ENCODE measurements at regions not wholly inside any gene's neighbourhood (a gene's known extent, or its start where the extent isn't known, plus 50 kb on each side); places are given as distances from the start of the nearest gene placed in this dataset.
A peak's percentile ranks its signal among the peaks of the same experiment; 100 is the strongest.

GRCh38 chr3:70749122-70749521 is 436.7 kb upstream of the MDFIC2 start:
- no peak for ATAC-seq
- no peak for DNase-seq

GRCh38 chr3:70748593-70748992 is 436.2 kb upstream of the MDFIC2 start:
- ATAC-seq: no peak
- no peak for DNase-seq
- intact Hi-C loops (cut with micrococcal nuclease): no loop called here

More at GRCh38 chr3:70749122-70749521, 436.7 kb upstream of the MDFIC2 start:
- intact Hi-C loops (cut with micrococcal nuclease): no loop called here

DNA sequence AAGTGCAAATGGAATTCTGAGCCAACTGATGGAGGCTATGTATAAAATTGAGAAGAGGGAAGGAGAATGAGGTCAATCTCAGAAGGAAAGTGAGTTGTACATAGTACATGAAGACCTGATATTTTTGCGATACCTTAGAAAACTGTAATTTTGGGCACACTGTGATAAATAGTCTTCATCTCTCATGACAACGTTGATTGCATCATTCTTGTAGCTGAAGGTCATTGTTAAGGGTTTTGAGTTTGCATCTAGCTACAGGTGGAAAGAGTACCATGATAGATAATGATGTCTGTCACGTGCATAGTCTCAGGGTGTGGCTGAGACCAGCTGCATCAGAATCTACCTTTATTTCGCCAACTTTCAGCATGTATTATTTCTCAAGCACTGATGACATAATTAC is 435.4 kb upstream of the MDFIC2 start:
- intact Hi-C loops (cut with micrococcal nuclease): no loop called here
- DNase-seq: no peak
- ATAC-seq: no peak

DNA sequence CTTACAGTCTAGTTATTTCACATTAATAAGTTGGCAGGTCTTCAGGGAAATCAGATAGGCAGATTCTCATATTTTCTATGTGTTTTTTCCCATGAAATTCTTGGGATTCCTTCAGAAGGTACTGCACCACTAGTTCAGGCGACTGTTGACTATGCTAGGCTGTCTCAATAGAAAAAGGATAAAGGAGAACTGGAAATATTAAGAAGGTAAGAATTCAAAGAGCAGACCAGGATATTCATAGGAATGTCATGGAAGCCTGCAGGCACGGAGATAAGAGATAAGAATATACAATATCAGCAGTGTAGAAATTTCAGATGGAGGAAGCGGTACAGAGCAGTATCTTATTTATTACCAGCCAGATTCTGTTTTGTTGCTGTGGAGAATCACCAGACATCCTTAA is 432.1 kb upstream of the MDFIC2 start:
- ATAC-seq: no peak
- intact Hi-C loops (cut with micrococcal nuclease): no loop called here

DNA sequence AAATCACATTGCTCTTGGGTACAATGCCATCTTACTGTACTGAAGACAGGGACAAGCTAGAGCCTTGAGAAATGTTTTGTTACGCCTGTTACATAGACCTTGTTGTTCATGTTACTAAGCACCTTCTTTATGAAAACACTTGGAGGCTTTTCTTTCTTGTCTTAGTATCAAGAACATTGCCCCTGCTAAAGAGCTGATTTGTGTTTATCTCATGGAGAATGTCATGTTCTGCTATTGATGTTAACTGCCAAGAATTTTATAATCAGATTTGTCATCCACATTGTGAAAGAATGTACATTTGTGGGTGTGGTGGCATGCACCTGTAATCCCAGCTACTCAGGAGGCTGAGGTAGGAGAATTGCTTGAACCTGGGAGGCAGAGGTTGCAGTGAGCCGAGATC is 431.3 kb upstream of the MDFIC2 start:
- DNase-seq (no peak), ATAC-seq (no peak)
- intact Hi-C loops (cut with micrococcal nuclease): no loop called here

More for the DNA sequence above, 432.1 kb upstream of the MDFIC2 start:
- no peak for DNase-seq

GRCh38 chr3:70742081-70742480 is 429.6 kb upstream of the MDFIC2 start:
- DNase-seq (no peak), ATAC-seq (no peak)
- intact Hi-C loops (cut with micrococcal nuclease): no loop called here

- DNase-seq (no peak), ATAC-seq (no peak)
- intact Hi-C loops (cut with micrococcal nuclease): no loop called here
These were observed 428.4 kb upstream of the MDFIC2 start for GRCh38 chr3:70740872-70741271.

DNA sequence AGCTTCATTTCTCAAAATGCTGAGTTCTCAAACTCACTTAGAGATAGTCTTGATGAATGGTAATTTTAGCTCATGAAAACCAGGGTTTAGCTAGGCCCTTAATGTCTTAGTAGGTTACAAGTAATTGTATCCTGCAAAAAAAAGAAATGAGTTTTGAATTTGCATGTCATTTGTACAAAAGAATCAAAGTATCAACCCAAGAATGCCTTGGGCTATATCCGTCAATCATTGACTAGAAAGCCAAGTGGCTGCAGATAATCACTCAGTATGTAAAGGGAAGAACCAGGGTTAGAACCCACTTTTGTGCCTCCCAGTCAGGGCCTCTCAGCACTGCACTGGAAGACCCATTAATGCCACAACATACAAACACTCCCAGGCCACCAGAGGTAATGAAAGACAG is 427.6 kb upstream of the MDFIC2 start:
- intact Hi-C loops (cut with micrococcal nuclease): no loop called here
- no peak for DNase-seq
- ATAC-seq: no peak

DNA sequence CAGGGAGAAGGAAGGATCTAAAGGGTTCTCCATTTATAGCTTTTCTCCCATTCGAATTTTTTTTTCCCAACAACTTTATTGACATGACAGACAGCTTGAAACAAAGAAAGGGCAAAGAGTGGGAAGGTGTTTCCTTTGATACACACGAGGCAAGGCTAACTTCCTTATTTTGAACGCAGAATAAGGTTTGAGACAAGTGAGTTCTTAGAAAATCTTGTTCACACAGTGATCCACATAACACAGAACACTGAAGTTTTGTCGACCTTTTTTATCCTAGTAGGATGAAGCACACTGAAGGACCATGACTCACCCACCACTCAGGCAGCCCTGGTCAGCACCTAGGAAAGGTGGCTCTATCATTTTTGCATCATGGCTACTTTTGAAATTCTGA is 425.8 kb upstream of the MDFIC2 start:
- intact Hi-C loops (cut with micrococcal nuclease): no loop called here
- ATAC-seq (no peak), DNase-seq (no peak)

- DNase-seq: no peak
These were observed 425.3 kb upstream of the MDFIC2 start for GRCh38 chr3:70737666-70738290.

DNA sequence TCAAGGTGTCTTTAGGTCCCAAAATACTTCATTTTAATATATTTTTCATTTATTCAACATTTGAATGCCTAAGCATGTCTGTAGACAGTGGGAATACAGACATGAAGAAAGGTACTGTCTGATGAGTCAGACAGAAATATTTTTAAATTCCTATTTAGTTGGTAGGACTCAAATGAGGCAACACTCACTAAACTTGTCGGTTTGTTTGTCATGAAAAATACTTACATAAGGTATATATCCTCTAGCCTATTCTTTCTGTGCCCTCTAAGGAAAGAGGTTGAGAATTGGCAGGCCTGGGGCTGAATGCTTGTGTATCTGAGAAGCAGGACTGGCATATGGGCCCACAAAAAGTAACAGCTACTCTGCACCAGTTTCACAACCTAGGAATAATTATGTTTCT is 423.6 kb upstream of the MDFIC2 start:
- ATAC-seq (no peak), DNase-seq (no peak)
- intact Hi-C loops (cut with micrococcal nuclease): no loop called here

More at GRCh38 chr3:70737666-70738290, 425.3 kb upstream of the MDFIC2 start:
- ATAC-seq: no peak
- intact Hi-C loops (cut with micrococcal nuclease): no loop called here

DNA sequence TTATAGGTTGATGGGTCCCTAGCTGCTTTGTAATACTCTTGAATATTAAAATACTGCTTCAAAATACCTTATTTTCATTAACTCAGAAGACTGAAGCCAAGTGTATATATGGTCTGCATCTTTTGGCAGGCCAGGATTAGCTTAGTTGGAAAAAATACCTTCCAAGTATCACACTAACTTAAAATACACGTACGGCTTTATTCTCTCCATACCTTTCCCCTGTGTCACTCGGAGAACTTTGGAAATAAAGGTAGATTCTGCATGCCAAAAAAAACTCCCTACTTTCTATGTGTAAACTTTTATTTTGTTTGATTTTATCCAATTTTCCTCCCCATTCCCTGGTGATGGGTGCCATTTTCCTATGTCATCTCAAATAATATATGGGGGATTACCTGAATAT is 422.3 kb upstream of the MDFIC2 start:
- DNase-seq (no peak), ATAC-seq (no peak)
- intact Hi-C loops (cut with micrococcal nuclease): no loop called here

DNA sequence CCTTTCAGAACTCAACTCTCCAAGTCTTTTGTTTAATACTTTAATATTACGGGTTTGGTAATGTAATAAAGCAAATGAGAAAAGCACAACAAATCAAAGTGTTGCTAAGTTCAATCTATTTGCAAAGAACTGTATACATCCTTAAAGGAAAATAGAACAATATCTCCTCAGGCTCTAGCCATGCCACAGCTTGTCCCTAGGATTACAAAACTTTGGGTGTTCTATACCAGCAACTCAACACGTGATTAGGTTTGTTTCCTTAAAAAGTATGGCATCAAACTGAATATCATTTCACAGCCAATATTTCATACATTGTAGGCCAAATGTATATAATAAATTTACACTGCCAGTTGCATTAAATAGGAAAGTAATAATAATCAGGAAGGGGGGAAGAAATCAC is 418.6 kb upstream of the MDFIC2 start:
- intact Hi-C loops (cut with micrococcal nuclease): no loop called here
- ATAC-seq (no peak), DNase-seq (no peak)

DNA sequence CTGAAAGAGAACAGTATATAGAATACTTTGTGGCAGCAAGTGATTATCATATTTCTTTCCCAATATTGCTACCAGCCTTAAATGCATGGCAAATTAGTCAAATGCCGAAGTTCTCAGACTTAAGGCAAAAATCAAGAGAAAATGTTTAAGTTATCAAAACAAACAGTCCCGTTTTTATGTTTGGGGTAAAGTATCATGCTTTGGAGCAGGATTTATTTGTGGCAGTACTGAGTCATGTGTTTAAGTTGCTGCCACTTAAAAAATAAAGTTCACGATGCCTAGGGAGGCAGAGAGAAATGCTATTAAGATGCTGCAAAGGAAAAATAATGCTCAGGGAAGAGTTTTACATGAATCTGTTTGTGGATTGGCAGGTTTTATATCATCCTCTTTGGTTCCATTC is 417.4 kb upstream of the MDFIC2 start:
- ATAC-seq (no peak), DNase-seq (no peak)
- intact Hi-C loops (cut with micrococcal nuclease): no loop called here

DNA sequence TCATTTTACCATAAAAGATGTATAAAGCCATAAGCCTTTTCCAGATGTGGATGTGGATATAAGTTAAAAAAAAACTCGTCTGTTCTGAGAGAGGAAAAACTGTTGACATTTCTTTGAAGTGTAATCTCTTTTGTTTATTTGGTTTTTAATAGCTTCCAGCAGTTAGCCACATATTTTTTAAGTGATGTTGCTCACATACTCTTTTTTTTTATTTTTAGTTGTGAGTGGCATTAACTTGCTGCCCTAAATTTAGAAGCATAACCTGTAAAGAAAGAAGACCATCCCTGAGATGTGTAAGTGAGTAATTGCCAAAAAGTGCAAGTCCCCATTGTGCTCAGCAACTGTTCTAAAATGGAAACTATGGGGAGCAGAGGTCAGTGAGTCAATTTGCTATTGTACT is 415.9 kb upstream of the MDFIC2 start:
- intact Hi-C loops (cut with micrococcal nuclease): no loop called here
- DNase-seq (no peak), ATAC-seq (no peak)

DNA sequence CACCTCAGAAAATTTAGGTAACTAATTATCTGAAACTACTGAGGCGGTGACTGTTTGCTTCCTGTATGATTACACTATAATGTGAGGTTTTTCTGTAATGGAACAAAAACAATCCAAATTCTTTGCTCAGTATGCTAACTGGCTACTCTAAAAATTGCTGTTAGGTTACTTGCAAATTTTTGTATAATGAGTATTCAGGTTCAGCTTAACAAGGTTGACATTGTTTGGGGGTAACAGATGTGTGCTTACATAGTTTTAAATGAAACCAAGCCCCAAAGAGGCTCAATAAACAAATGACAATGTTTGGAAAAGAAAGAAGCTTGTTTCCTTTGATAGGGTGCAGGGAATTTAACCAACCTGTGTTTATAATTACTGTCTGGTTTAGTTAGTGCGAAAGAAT is 414.5 kb upstream of the MDFIC2 start:
- no peak for DNase-seq
- intact Hi-C loops (cut with micrococcal nuclease): no loop called here
- ATAC-seq: no peak

DNA sequence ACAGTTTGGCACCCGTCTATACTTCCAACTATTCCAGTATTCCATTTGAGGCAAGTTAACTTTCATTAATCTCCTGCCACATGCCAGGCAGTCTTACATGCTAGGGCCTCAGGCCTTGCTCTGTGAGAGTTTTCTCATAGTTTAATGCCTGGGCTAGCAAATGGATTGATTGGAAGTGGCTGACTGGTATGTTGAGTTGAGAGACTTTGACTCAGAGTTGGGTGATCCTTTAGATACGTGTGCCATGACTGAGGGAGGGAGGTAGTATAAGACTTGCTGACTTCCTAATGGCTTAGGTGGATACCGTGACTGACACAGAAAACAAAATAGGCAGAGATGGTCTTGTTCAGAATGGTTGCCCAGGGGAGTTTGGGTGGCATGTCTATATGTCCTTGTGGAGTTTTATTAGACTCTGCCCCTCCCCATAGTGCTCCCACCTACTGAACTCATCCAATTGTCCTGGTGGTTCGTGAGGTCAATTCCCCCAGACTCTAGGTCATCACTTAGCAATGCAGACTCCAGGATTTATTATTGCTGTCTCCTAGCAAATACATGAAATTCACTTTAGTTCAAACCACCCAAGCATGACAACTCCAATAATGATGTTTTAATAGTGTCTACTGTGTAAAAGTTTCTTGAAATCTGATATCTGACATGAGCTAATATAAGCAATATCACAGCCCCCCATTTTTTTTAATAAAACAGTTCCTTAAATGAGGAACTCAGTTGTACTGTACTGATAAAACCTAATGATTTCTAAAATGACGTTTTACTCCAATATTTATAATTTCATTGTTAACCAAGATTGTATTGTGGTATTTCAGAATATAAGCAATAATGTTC is 413.9 kb upstream of the MDFIC2 start:
- DNase-seq (no peak), ATAC-seq (no peak)
- intact Hi-C loops (cut with micrococcal nuclease): no loop called here

GRCh38 chr3:70722018-70722417 is 409.6 kb upstream of the MDFIC2 start:
- DNase-seq (no peak), ATAC-seq (no peak)
- intact Hi-C loops (cut with micrococcal nuclease): no loop called here

DNA sequence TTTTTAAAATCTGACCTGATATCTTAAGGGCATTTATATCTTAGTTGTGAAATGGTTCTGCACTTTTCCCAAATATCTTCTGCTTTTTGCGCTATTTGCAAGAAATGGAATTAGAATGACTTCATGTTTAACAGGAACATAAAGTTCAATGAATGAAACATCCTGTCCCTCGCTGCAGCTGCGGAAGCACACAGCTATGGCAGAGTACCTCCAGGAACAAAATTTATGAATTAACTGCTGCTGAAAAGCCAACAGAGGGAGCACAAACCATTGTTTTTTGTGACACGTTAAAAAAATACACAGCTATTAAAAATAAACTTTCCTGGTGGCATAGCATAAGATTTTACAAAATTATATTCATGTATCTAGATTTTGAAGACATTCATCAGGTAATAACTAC is 404.4 kb upstream of the MDFIC2 start:
- ATAC-seq: peak; percentile 57
- intact Hi-C loops (cut with micrococcal nuclease): loop anchor here (5.0 kb wide), 2 partner anchors 870 to 935 kb away; no protein-coding TSS in a partner anchor
- peak; percentile 38 for DNase-seq

GRCh38 chr3:70712449-70713082 is 400.1 kb upstream of the MDFIC2 start:
- intact Hi-C loops (cut with micrococcal nuclease): no loop called here
- DNase-seq (no peak), ATAC-seq (no peak)
